H9 (cell line): ENCODE measurements at regions not wholly inside any gene's neighbourhood (a gene's known extent, or its start where the extent isn't known, plus 50 kb on each side); places are given as distances from the start of the nearest gene placed in this dataset.

ENCODE experiments used
- DNase-seq: peaks from one replicate; pipeline ENCODE4 v3.0.0-alpha.2; 2017
- H2AFZ ChIP-seq: one replicate; pipeline ENCODE4 v1.6.1; 2013; ENCODE audit warnings: mild to moderate bottlenecking, low read length, control low read depth, moderate library complexity
- H2AK5ac ChIP-seq: 2 replicates; pipeline ENCODE4 v1.6.1; 2013; ENCODE audit warnings: low read length, control low read depth, mixed read lengths; ENCODE audit not compliant: insufficient read length
- H2BK120ac ChIP-seq: one replicate; pipeline ENCODE4 v1.6.1; 2013; ENCODE audit warnings: low read depth, mild to moderate bottlenecking, low read length, control low read depth, inconsistent platforms; ENCODE audit not compliant: poor library complexity, severe bottlenecking
- H2BK12ac ChIP-seq: 2 replicates; pipeline ENCODE4 v1.6.1; 2013; ENCODE audit warnings: low read length, control low read depth, mixed read lengths, low read depth; ENCODE audit not compliant: insufficient read length
- H2BK15ac ChIP-seq: 2 replicates; pipeline ENCODE4 v1.6.1; 2013; ENCODE audit warnings: low read depth, low read length, control low read depth
- H2BK20ac ChIP-seq: one replicate; pipeline ENCODE4 v1.6.1; 2013; ENCODE audit warnings: low read depth, mild to moderate bottlenecking, low read length, control low read depth, inconsistent platforms; ENCODE audit not compliant: poor library complexity, severe bottlenecking
- H2BK5ac ChIP-seq: 2 replicates; pipeline ENCODE4 v1.6.1; 2013; ENCODE audit warnings: low read length, control low read depth, mixed read lengths; ENCODE audit not compliant: insufficient read length
- H3K14ac ChIP-seq: 2 replicates; pipeline ENCODE4 v1.6.1; 2013; ENCODE audit warnings: low read length, control low read depth; ENCODE audit not compliant: insufficient read depth
- H3K18ac ChIP-seq: 2 replicates; pipeline ENCODE4 v1.6.1; 2013; ENCODE audit warnings: low read depth, mild to moderate bottlenecking, mixed read lengths, low read length, control low read depth; ENCODE audit not compliant: insufficient read length
- H3K23ac ChIP-seq: 2 replicates; pipeline ENCODE4 v1.6.1; 2013; ENCODE audit warnings: low read length, control low read depth, mixed read lengths, low read depth; ENCODE audit not compliant: insufficient read length
- H3K23me2 ChIP-seq: 2 replicates; pipeline ENCODE4 v1.6.1; 2013; ENCODE audit warnings: low read depth, mild to moderate bottlenecking, mixed read lengths, low read length, control low read depth; ENCODE audit not compliant: insufficient read length, poor library complexity, severe bottlenecking
- H3K27ac ChIP-seq: 2 replicates; pipeline ENCODE4 v1.5.1; 2013; ENCODE audit warnings: low read length, control low read depth, mixed read lengths, low read depth; ENCODE audit not compliant: insufficient read length
- H3K27me3 ChIP-seq: 2 replicates; pipeline ENCODE4 v1.6.1; 2013; ENCODE audit warnings: low read length, control low read depth, inconsistent platforms; ENCODE audit not compliant: insufficient read depth
- H3K4ac ChIP-seq: 2 replicates; pipeline ENCODE4 v1.6.1; 2013; ENCODE audit warnings: low read depth, mild to moderate bottlenecking, control low read depth, inconsistent platforms, low read length, moderate library complexity
- H3K4me1 ChIP-seq: 2 replicates; pipeline ENCODE4 v1.6.1; 2013; ENCODE audit warnings: low read length, control low read depth, inconsistent platforms; ENCODE audit not compliant: insufficient read depth
- H3K4me2 ChIP-seq: 2 replicates; pipeline ENCODE4 v1.6.1; 2013; ENCODE audit warnings: low read length, control low read depth, mixed read lengths; ENCODE audit not compliant: insufficient read length, insufficient read depth
- H3K56ac ChIP-seq: 2 replicates; pipeline ENCODE4 v1.6.1; 2013; ENCODE audit warnings: low read depth, mild to moderate bottlenecking, mixed read lengths, low read length, control low read depth; ENCODE audit not compliant: insufficient read length
- H3K79me1 ChIP-seq: 2 replicates; pipeline ENCODE4 v1.6.1; 2013; ENCODE audit warnings: low read depth, mild to moderate bottlenecking, moderate library complexity, low read length, control low read depth, inconsistent platforms; ENCODE audit not compliant: insufficient read depth, poor library complexity, severe bottlenecking
- H3K79me2 ChIP-seq: 2 replicates; pipeline ENCODE4 v1.6.1; 2013; ENCODE audit warnings: low read length, control low read depth, inconsistent platforms; ENCODE audit not compliant: insufficient read depth
- H3K9ac ChIP-seq: 2 replicates; pipeline ENCODE4 v1.6.1; 2013; ENCODE audit warnings: low read length, control low read depth, mixed read lengths; ENCODE audit not compliant: insufficient read length; ENCODE audit errors: extremely low read depth
- H3K9me3 ChIP-seq: one replicate; pipeline ENCODE4 v1.6.1; 2013; ENCODE audit warnings: low read depth, low read length, inconsistent platforms; ENCODE audit not compliant: control insufficient read depth
- H3T11ph ChIP-seq: one replicate; pipeline ENCODE4 v1.6.1; 2013; ENCODE audit warnings: mild to moderate bottlenecking, low read length, control low read depth, inconsistent platforms
- H4K20me1 ChIP-seq: one replicate; pipeline ENCODE4 v1.6.1; 2013; ENCODE audit not compliant: control insufficient read depth, insufficient read length, insufficient read depth
- H4K5ac ChIP-seq: 2 replicates; pipeline ENCODE4 v1.6.1; 2013; ENCODE audit warnings: low read depth, mild to moderate bottlenecking, mixed read lengths, low read length, control low read depth; ENCODE audit not compliant: insufficient read length
- H4K8ac ChIP-seq: replicated peaks from 2 replicates; pipeline ENCODE4 v1.6.1; 2013; ENCODE audit warnings: low read length, control low read depth, mixed read lengths, low read depth; ENCODE audit not compliant: insufficient read length
- H4K91ac ChIP-seq: 2 replicates; pipeline ENCODE4 v1.6.1; 2013; ENCODE audit warnings: low read depth, mild to moderate bottlenecking, moderate library complexity, mixed read lengths, low read length, control low read depth; ENCODE audit not compliant: insufficient read length
- H3K27ac Mint-ChIP-seq, 3 experiments: 2 replicates in 2 of 3; 3 replicates in 1 of 3; pipeline ENCODE4 v1.8.0; 2020 to 2021; ENCODE audit warnings: mixed read lengths in 3 of 3, mild to moderate bottlenecking in 1 of 3, moderate library complexity in 1 of 3
- H3K27me3 Mint-ChIP-seq: 2 replicates; pipeline ENCODE4 v1.8.0; 2021; ENCODE audit warnings: low read depth, mild to moderate bottlenecking, moderate library complexity, mixed read lengths
- H3K36me3 Mint-ChIP-seq, 3 experiments: 2 replicates in 2 of 3; 3 replicates in 1 of 3; pipeline ENCODE4 v1.8.0; 2020 to 2021; ENCODE audit warnings: low read depth in 3 of 3, mixed read lengths in 3 of 3; ENCODE audit not compliant: insufficient read depth in 1 of 3
- H3K4me1 Mint-ChIP-seq, 2 experiments: 2 replicates each; pipeline ENCODE4 v1.8.0; 2020; ENCODE audit warnings: mixed read lengths in 2 of 2
- H3K4me3 Mint-ChIP-seq, 2 experiments: 2 replicates in 1 of 2; 3 replicates in 1 of 2; pipeline ENCODE4 v1.8.0; 2020 to 2021; ENCODE audit warnings: mild to moderate bottlenecking in 2 of 2, mixed read lengths in 2 of 2, moderate library complexity in 1 of 2
- H3K9me3 Mint-ChIP-seq, 2 experiments: 2 replicates in 1 of 2; 3 replicates in 1 of 2; pipeline ENCODE4 v1.8.0; 2020; ENCODE audit warnings: mild to moderate bottlenecking in 2 of 2, mixed read lengths in 2 of 2, moderate library complexity in 1 of 2
- CTCF ChIP-seq: fragments of 200-600 bp; sonication (generic); conservative IDR thresholded peaks from 3 replicates; pipeline ENCODE4 v1.8.0; 2021; ENCODE audit warnings: antibody characterized with exemption, mild to moderate bottlenecking
- WGBS: extraction: QIAGEN DNeasy Blood & Tissue Kit; methylation state at CpG from one replicate; pipeline ENCODE4 v1.1.7; 2013; ENCODE audit warnings: missing lambda C conversion rate, low lambda C conversion rate, mixed read lengths; ENCODE audit not compliant: insufficient read length; ENCODE audit errors: extremely low coverage; 5-methylcytosine and 5-hydroxymethylcytosine counted together

GRCh38 chr5:87784311-87784710, 371.6 kb upstream of the CCNH start:
- Histone ChIP-seq H3T11ph (no peak overlapping the region), H4K20me1 (no peaks in the 10 kb centered on the region), H3K23me2 (no peaks in the 10 kb centered on the region), H4K5ac (no peak overlapping the region), H4K8ac (no peak overlapping the region), H3K79me2 (no peaks in the 10 kb centered on the region), H3K4me1 (no peaks in the 10 kb centered on the region; the same call in 1 of the 2 replicates), H2BK5ac (no peak overlapping the region), H3K4me2 (no peak overlapping the region), H2BK15ac (no peak overlapping the region), H3K27me3 (no peaks in the 10 kb centered on the region), H3K56ac (no peak overlapping the region), H3K27ac (no peak overlapping the region), H2BK20ac (no peak overlapping the region), H3K23ac (no peak overlapping the region), H4K91ac (no peak overlapping the region), H3K14ac (no peak overlapping the region), H3K18ac (no peak overlapping the region), H3K79me1 (no peaks in the 10 kb centered on the region), H3K4ac (no peak overlapping the region), H2BK120ac (no peak overlapping the region), H3K9me3 (no peaks in the 10 kb centered on the region), H2AFZ (no peak overlapping the region), H3K9ac (no peak overlapping the region), H2BK12ac (no peak overlapping the region), H2AK5ac (no peak overlapping the region)
- Mint-ChIP-seq H3K27ac (no peak overlapping the region), H3K4me3 (no peak overlapping the region), H3K36me3 (no peaks in the 10 kb centered on the region), H3K4me1 (peaks cover 36 to 41% of the 10 kb centered on the region in 2 experiments), H3K27me3 (peaks cover 66% of the 10 kb centered on the region), H3K9me3 (peaks cover 0 to 3% of the 10 kb centered on the region in 2 experiments; a peak in 2 of 5 replicates)
- WGBS = no CpG with 5 or more reads among the region's 1 CpG
- DNase-seq = no peak
- no peak for TF ChIP-seq CTCF
